Peyer's patch (tissue), 4 donors: ENCODE measurements at regions not wholly inside any gene's neighbourhood (a gene's known extent, or its start where the extent isn't known, plus 50 kb on each side); places are given as distances from the start of the nearest gene placed in this dataset.

Experiments used
- DNase-seq, 3 donors: peaks; one replicate each; pipeline ENCODE4 v3.0.0-alpha.2; 2017 to 2019
- H3K27ac ChIP-seq, 4 donors: fragments of 200-600 bp; sonication (generic); one replicate each; pipeline ENCODE4 v1.5.1; 2016 to 2019
- H3K27me3 ChIP-seq, 2 donors: fragments of 200-600 bp; sonication (generic); one replicate each; pipeline ENCODE4 v1.5.1; 2019
- H3K36me3 ChIP-seq, 3 donors: fragments of 200-600 bp; sonication (generic); one replicate each; pipeline ENCODE4 v1.5.1; 2016 to 2019
- H3K4me1 ChIP-seq, 4 donors: fragments of 200-600 bp; sonication (generic); one replicate each; pipeline ENCODE4 v1.5.1; 2016 to 2019
- H3K4me3 ChIP-seq, 4 donors: fragments of 200-600 bp; sonication (generic); 1 replicate in 3 of 4; 2 replicates in 1 of 4; pipeline ENCODE4 v1.5.1; 2016 to 2019; ENCODE audit warnings: mild to moderate bottlenecking in 1 of 4
- H3K9me3 ChIP-seq, 4 donors: fragments of 200-600 bp; sonication (generic); one replicate each; pipeline ENCODE4 v1.5.1; 2016 to 2019; ENCODE audit warnings: mild to moderate bottlenecking in 1 of 4
- CTCF ChIP-seq, 6 experiments: fragments of 450-650 bp in 4 of 6; fragments of 200-600 bp in 2 of 6; sonication (generic) in 1 of 6; IDR thresholded peaks; one replicate each; pipeline ENCODE4 v1.5.1; 2017 to 2019; ENCODE audit warnings: antibody characterized with exemption in 6 of 6, mild to moderate bottlenecking in 3 of 6, moderate library complexity in 1 of 6
- POLR2A ChIP-seq, 2 donors: fragments of 450-650 bp; IDR thresholded peaks; one replicate each; pipeline ENCODE4 v1.5.1; 2017; ENCODE audit warnings: antibody characterized with exemption in 2 of 2, mild to moderate bottlenecking in 2 of 2, moderate library complexity in 2 of 2

DNA sequence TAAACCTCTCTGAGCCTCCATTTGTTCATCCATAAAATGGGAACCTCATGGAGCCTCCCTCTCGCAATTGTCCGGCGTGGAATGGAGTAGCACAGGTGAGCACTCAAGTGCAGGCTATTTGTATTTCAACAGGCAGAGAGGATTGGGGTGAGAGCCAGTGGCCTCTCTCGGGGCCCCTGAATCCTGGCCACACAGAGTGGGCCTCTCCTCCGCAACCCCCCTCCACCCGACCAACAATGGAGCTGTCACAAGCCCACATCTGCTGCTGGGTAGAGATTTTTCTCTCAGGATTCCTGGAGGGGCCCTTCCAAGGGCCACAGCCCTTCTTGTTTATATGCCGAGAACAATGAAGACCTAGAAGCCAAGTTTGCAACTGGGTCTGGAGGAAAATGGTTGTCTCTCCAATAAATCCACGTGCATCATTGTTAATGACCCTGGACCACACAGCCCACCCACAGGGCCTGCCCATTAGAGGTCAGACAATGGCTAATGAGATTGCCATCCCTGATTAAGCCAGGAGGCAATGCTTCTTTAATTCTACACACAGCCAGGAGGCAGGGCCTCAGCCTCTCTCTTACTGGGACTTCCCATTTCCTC lies 233.0 kb downstream of the ANKRD60 start:
- H3K4me3 ChIP-seq, result no peak overlapping the region
- no peaks in the 10 kb centered on the region for H3K27me3 ChIP-seq
- H3K36me3 ChIP-seq, result no peaks in the 10 kb centered on the region
- DNase-seq, result peak in 1 of 3 donors; percentile 15
- no peaks in the 10 kb centered on the region for H3K9me3 ChIP-seq
- TF ChIP-seq POLR2A (IDR thresholded peaks at IDR 0.05) (no peak), CTCF (IDR thresholded peaks at IDR 0.05) (no peak)
- peaks cover 0 to 16% (median 0%) of the 10 kb centered on the region in 4 donors for H3K4me1 ChIP-seq
- H3K27ac ChIP-seq, result no peak overlapping the region

GRCh38 chr20:57993716-57994431 lies 234.6 kb downstream of the ANKRD60 start:
- Histone ChIP-seq H3K27ac (no peak overlapping the region), H3K27me3 (no peaks in the 10 kb centered on the region), H3K4me1 (peaks cover 0 to 5% (median 0%) of the 10 kb centered on the region in 4 donors), H3K36me3 (no peaks in the 10 kb centered on the region), H3K9me3 (no peaks in the 10 kb centered on the region), H3K4me3 (no peak overlapping the region)
- TF ChIP-seq POLR2A (IDR thresholded peaks at IDR 0.05) (no peak), CTCF (IDR thresholded peaks at IDR 0.05) (no peak)
- DNase-seq, result no peak

DNA sequence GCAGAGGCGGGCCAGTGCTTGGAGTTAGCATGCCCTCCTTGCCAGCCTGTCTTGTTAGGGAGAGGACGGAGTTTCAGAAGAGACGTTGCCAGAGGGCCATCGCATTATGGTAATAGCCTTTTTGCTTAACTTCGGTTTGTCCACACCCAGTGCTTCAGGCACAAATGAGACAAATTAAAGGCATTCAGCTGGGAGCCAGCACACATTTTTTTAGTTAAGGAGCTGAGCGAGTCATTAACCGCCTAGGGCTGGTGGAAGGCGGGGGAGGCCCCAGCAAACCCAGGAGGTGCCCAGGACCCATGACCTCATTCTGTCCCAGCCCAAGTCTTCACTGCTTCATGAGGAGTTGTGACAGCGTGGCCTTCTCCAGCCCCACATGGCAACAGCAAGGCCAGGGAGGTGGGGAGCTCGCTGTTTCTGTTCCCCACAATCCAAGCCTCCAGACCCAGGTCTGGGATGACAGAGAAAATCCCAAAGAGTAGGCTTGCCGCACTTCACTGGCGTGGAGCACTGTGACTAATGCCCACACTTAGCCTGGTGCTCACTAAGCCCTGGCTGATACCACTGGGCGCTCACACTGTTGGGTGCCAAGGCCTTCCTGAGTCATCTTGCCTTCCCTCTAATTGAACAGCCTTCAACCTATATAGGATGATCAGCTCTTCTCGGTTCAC lies 237.1 kb downstream of the ANKRD60 start:
- Histone ChIP-seq H3K36me3 (no peaks in the 10 kb centered on the region), H3K27me3 (no peaks in the 10 kb centered on the region), H3K27ac (no peak overlapping the region), H3K4me1 (peaks cover 0 to 5% (median 0%) of the 10 kb centered on the region in 4 donors), H3K4me3 (no peak overlapping the region), H3K9me3 (no peaks in the 10 kb centered on the region)
- TF ChIP-seq CTCF (IDR thresholded peaks at IDR 0.05) (no peak), POLR2A (IDR thresholded peaks at IDR 0.05) (no peak)
- DNase-seq, result peak in 1 of 3 donors; percentile 14

- no peak for DNase-seq
These were observed 238.0 kb downstream of the ANKRD60 start for GRCh38 chr20:57990396-57990987.

More at GRCh38 chr20:57990396-57990987, 238.0 kb downstream of the ANKRD60 start:
- no peaks in the 10 kb centered on the region for H3K36me3 ChIP-seq
- H3K4me3 ChIP-seq, result no peak overlapping the region
- no peaks in the 10 kb centered on the region for H3K27me3 ChIP-seq
- no peaks in the 10 kb centered on the region for H3K9me3 ChIP-seq
- no peak overlapping the region for H3K27ac ChIP-seq
- no peaks in the 10 kb centered on the region for H3K4me1 ChIP-seq
- TF ChIP-seq CTCF (IDR thresholded peaks at IDR 0.05), result no peak
- no peak for TF ChIP-seq POLR2A (IDR thresholded peaks at IDR 0.05)
